CD14-positive monocyte (primary cell): ENCODE measurements at regions not wholly inside any gene's neighbourhood (a gene's known extent, or its start where the extent isn't known, plus 50 kb on each side); places are given as distances from the start of the nearest gene placed in this dataset.

Source experiments
- DNase-seq, 3 donors: peaks; one replicate each; pipeline ENCODE4 v3.0.0-alpha.2; 2011 to 2022
- H2AFZ ChIP-seq: 2 replicates; pipeline ENCODE4 v1.6.0; 2012; ENCODE audit warnings: mild to moderate bottlenecking, low read depth, low read length, inconsistent platforms; ENCODE audit not compliant: insufficient read depth, poor library complexity, severe bottlenecking
- H3K27ac ChIP-seq, 2 donors: 1 replicate in 1 of 2; 2 replicates in 1 of 2; pipeline ENCODE4 v1.5.1; 2012 to 2013; ENCODE audit warnings: low read length in 2 of 2, control low read depth in 1 of 2, inconsistent platforms in 1 of 2, low read depth in 1 of 2, mild to moderate bottlenecking in 1 of 2
- H3K27me3 ChIP-seq, 2 donors: one replicate each; pipeline versions ENCODE4 v1.6.0 to v1.6.1; 2011 to 2013; ENCODE audit warnings: low read length in 2 of 2; ENCODE audit not compliant: control insufficient read depth in 2 of 2, insufficient read depth in 2 of 2
- H3K36me3 ChIP-seq, 2 donors: replicated peaks in 1 of 2; 1 replicate in 1 of 2; 2 replicates in 1 of 2; pipeline versions ENCODE4 v1.5.1 to v1.6.1; 2012 to 2013; ENCODE audit warnings: low read length in 2 of 2, control low read depth in 1 of 2, inconsistent platforms in 1 of 2, mild to moderate bottlenecking in 1 of 2; ENCODE audit not compliant: insufficient read depth in 2 of 2, control insufficient read depth in 1 of 2
- H3K4me1 ChIP-seq, 2 donors: 1 replicate in 1 of 2; 2 replicates in 1 of 2; pipeline versions ENCODE4 v1.5.1 to v1.6.1; 2012 to 2013; ENCODE audit warnings: low read length in 2 of 2, control low read depth in 1 of 2, inconsistent platforms in 1 of 2, mild to moderate bottlenecking in 1 of 2, moderate library complexity in 1 of 2; ENCODE audit not compliant: insufficient read depth in 2 of 2, control insufficient read depth in 1 of 2
- H3K4me2 ChIP-seq: replicated peaks from 2 replicates; pipeline ENCODE3; 2012; ENCODE audit warnings: low read length, moderate library complexity, mild to moderate bottlenecking; ENCODE audit not compliant: poor library complexity, severe bottlenecking; ENCODE audit errors: extremely low read depth
- H3K4me3 ChIP-seq, 3 experiments: fragments of 200-600 bp in 1 of 3; sonication (generic) in 1 of 3; replicated peaks in 1 of 3; 1 replicate in 2 of 3; 2 replicates in 1 of 3; pipeline ENCODE4 v1.5.1; 2011 to 2013; ENCODE audit warnings: low read length in 3 of 3, mild to moderate bottlenecking in 3 of 3, control low read depth in 2 of 3, low read depth in 2 of 3, inconsistent platforms in 1 of 3, moderate library complexity in 1 of 3
- H3K79me2 ChIP-seq: 2 replicates; pipeline ENCODE4 v1.6.0; 2012; ENCODE audit warnings: mild to moderate bottlenecking, control low read depth, inconsistent platforms, low read length, moderate library complexity; ENCODE audit not compliant: insufficient read depth
- H3K9ac ChIP-seq: 2 replicates; pipeline ENCODE4 v1.6.0; 2017; ENCODE audit warnings: low read length, mild to moderate bottlenecking; ENCODE audit not compliant: insufficient read depth, poor library complexity, severe bottlenecking
- H3K9me3 ChIP-seq, 2 donors: replicated peaks in 1 of 2; 1 replicate in 1 of 2; 2 replicates in 1 of 2; pipeline versions ENCODE4 v1.5.1 to v1.6.1; 2012 to 2013; ENCODE audit warnings: low read length in 2 of 2, control low read depth in 1 of 2; ENCODE audit not compliant: control insufficient read depth in 1 of 2, insufficient read depth in 1 of 2
- H4K20me1 ChIP-seq: 2 replicates; pipeline ENCODE4 v1.6.0; 2012; ENCODE audit warnings: mild to moderate bottlenecking, low read length, control low read depth, moderate library complexity; ENCODE audit not compliant: insufficient read depth
- H3K27ac Mint-ChIP-seq, 7 donors: one replicate each; pipeline ENCODE4 v1.8.0; 2020; ENCODE audit warnings: mild to moderate bottlenecking in 7 of 7, mixed read lengths in 7 of 7, moderate library complexity in 6 of 7, inconsistent platforms in 2 of 7
- H3K27me3 Mint-ChIP-seq, 3 donors: one replicate each; pipeline ENCODE4 v1.8.0; 2021 to 2022; ENCODE audit warnings: low read depth in 3 of 3, mild to moderate bottlenecking in 3 of 3, mixed read lengths in 3 of 3, moderate library complexity in 3 of 3, inconsistent platforms in 1 of 3
- H3K36me3 Mint-ChIP-seq, 2 donors: one replicate each; pipeline ENCODE4 v1.8.0; 2020; ENCODE audit warnings: mixed read lengths in 2 of 2, inconsistent platforms in 1 of 2, mild to moderate bottlenecking in 1 of 2
- H3K4me1 Mint-ChIP-seq: one replicate; pipeline ENCODE4 v1.8.0; 2020; ENCODE audit warnings: mild to moderate bottlenecking, mixed read lengths
- H3K4me3 Mint-ChIP-seq, 2 donors: one replicate each; pipeline ENCODE4 v1.8.0; 2020; ENCODE audit warnings: mild to moderate bottlenecking in 2 of 2, mixed read lengths in 2 of 2, moderate library complexity in 1 of 2
- H3K9me3 Mint-ChIP-seq, 7 donors: one replicate each; pipeline ENCODE4 v1.8.0; 2020 to 2022; ENCODE audit warnings: mixed read lengths in 7 of 7, mild to moderate bottlenecking in 6 of 7, moderate library complexity in 6 of 7, inconsistent platforms in 2 of 7
- WGBS: methylation state at CpG from one replicate; pipeline ENCODE4 v1.1.5; 2013; ENCODE audit warnings: missing lambda C conversion rate; ENCODE audit not compliant: insufficient coverage; 5-methylcytosine and 5-hydroxymethylcytosine counted together
- intact Hi-C, 2 donors: fragments of 100-400 bp; cut with micrococcal nuclease; formaldehyde crosslinking; loops; one replicate each; pipeline versions ENCODE4 v1.15.0 to v1.15.1; 2023
- TF ChIP-seq, protein P1 (sequence below): fragments of 200-600 bp; IDR thresholded peaks from one replicate; pipeline ENCODE4 v1.8.0; 2022; ENCODE audit warnings: antibody characterized with exemption, mild to moderate bottlenecking

GRCh38 chr6:21984135-21984534 lies 312.7 kb downstream of the PRL start:
- Histone ChIP-seq H2AFZ (no peak overlapping the region), H3K27ac (no peak overlapping the region), H3K4me1 (peaks cover 28 to 32% of the 10 kb centered on the region in 2 donors), H3K4me3 (no peak overlapping the region), H3K9me3 (no peaks in the 10 kb centered on the region), H3K9ac (no peak overlapping the region), H4K20me1 (no peaks in the 10 kb centered on the region), H3K27me3 (no peaks in the 10 kb centered on the region), H3K36me3 (no peaks in the 10 kb centered on the region), H3K4me2 (no peak overlapping the region), H3K79me2 (no peaks in the 10 kb centered on the region)
- peaks cover 38% of the 10 kb centered on the region for H3K4me1 Mint-ChIP-seq
- no peak overlapping the region for H3K27ac Mint-ChIP-seq
- TF ChIP-seq, protein P1, sequence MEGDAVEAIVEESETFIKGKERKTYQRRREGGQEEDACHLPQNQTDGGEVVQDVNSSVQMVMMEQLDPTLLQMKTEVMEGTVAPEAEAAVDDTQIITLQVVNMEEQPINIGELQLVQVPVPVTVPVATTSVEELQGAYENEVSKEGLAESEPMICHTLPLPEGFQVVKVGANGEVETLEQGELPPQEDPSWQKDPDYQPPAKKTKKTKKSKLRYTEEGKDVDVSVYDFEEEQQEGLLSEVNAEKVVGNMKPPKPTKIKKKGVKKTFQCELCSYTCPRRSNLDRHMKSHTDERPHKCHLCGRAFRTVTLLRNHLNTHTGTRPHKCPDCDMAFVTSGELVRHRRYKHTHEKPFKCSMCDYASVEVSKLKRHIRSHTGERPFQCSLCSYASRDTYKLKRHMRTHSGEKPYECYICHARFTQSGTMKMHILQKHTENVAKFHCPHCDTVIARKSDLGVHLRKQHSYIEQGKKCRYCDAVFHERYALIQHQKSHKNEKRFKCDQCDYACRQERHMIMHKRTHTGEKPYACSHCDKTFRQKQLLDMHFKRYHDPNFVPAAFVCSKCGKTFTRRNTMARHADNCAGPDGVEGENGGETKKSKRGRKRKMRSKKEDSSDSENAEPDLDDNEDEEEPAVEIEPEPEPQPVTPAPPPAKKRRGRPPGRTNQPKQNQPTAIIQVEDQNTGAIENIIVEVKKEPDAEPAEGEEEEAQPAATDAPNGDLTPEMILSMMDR: no peak
- no peak for DNase-seq
- intact Hi-C loops: loop anchor here in 1 of 2 donors (10.0 kb wide), 1 partner anchor 389 kb away; the partner anchor contains the start of gene SOX4
- H3K36me3 Mint-ChIP-seq: no peaks in the 10 kb centered on the region
- H3K9me3 Mint-ChIP-seq: peaks cover 0 to 4% (median 0%) of the 10 kb centered on the region in 7 donors
- H3K4me3 Mint-ChIP-seq: no peak overlapping the region
- H3K27me3 Mint-ChIP-seq: peaks cover 0 to 6% (median 1%) of the 10 kb centered on the region in 3 donors
- no CpG with 5 or more reads among the region's 4 CpGs for WGBS

GRCh38 chr6:21984561-21984960 lies 312.3 kb downstream of the PRL start:
- Mint-ChIP-seq H3K27me3 (peaks cover 0 to 6% (median 1%) of the 10 kb centered on the region in 3 donors), H3K4me1 (peaks cover 38% of the 10 kb centered on the region), H3K27ac (no peak overlapping the region), H3K36me3 (no peaks in the 10 kb centered on the region), H3K4me3 (no peak overlapping the region), H3K9me3 (peaks cover 0 to 4% (median 0%) of the 10 kb centered on the region in 7 donors)
- Histone ChIP-seq H3K27ac (no peak overlapping the region), H3K4me3 (no peak overlapping the region), H4K20me1 (no peaks in the 10 kb centered on the region), H3K27me3 (no peaks in the 10 kb centered on the region), H3K9ac (no peak overlapping the region), H3K4me1 (peaks cover 28 to 32% of the 10 kb centered on the region in 2 donors), H3K36me3 (no peaks in the 10 kb centered on the region), H3K9me3 (no peaks in the 10 kb centered on the region), H3K79me2 (no peaks in the 10 kb centered on the region), H3K4me2 (no peak overlapping the region), H2AFZ (no peak overlapping the region)
- TF ChIP-seq, protein P1: no peak
- WGBS: no CpG with 5 or more reads among the region's 1 CpG
- DNase-seq: no peak
- intact Hi-C loops: loop anchor here in 1 of 2 donors (10.0 kb wide), 1 partner anchor 390 kb away; the partner anchor contains the start of gene SOX4
